OCI-LY3 (cell line): ENCODE measurements at regions not wholly inside any gene's neighbourhood (a gene's known extent, or its start where the extent isn't known, plus 50 kb on each side); places are given as distances from the start of the nearest gene placed in this dataset.

Experiments used
- H2AFZ ChIP-seq: fragments of 200-600, 300-600 bp; shearing (Covaris generic); 2 replicates; pipeline ENCODE4 v1.6.0; 2014; ENCODE audit warnings: antibody characterized with exemption, low read depth, low read length
- H3K27ac ChIP-seq: fragments of 200-600, 300-600 bp; sonication (generic); 2 replicates; pipeline ENCODE4 v1.5.1; 2014; ENCODE audit warnings: mild to moderate bottlenecking, low read length, moderate library complexity, mixed read lengths
- H3K27me3 ChIP-seq: fragments of 200-600, 300-600 bp; sonication (generic); 2 replicates; pipeline ENCODE4 v1.6.1; 2014; ENCODE audit warnings: low read depth, low read length, mixed read lengths
- H3K36me3 ChIP-seq: fragments of 200-600, 300-600 bp; sonication (generic); replicated peaks from 2 replicates; pipeline ENCODE3; 2014; ENCODE audit warnings: low read depth, low read length, mixed read lengths
- H3K4me1 ChIP-seq: fragments of 300-600, 200-600 bp; sonication (generic); 2 replicates; pipeline ENCODE4 v1.6.1; 2014; ENCODE audit warnings: low read length, mixed read lengths
- H3K4me2 ChIP-seq: fragments of 200-600, 300-600 bp; sonication (generic); 2 replicates; pipeline ENCODE4 v1.6.1; 2014; ENCODE audit warnings: low read length, mixed read lengths
- H3K4me3 ChIP-seq: fragments of 300-600, 200-600 bp; sonication (generic); 2 replicates; pipeline ENCODE4 v1.5.1; 2014; ENCODE audit warnings: antibody characterized with exemption, mild to moderate bottlenecking, low read length, moderate library complexity
- H3K79me2 ChIP-seq: fragments of 300-600, 200-600 bp; shearing (Covaris generic); 2 replicates; pipeline ENCODE4 v1.6.1; 2014; ENCODE audit warnings: mild to moderate bottlenecking, low read length, mixed read lengths
- H3K9ac ChIP-seq: fragments of 300-600, 200-600 bp; shearing (Covaris generic); 2 replicates; pipeline ENCODE4 v1.6.0; 2014; ENCODE audit warnings: mild to moderate bottlenecking, low read length, moderate library complexity
- H3K9me3 ChIP-seq: fragments of 200-600, 300-600 bp; shearing (Covaris generic); 2 replicates; pipeline ENCODE4 v1.6.1; 2014; ENCODE audit warnings: low read length, mixed read lengths; ENCODE audit not compliant: insufficient read depth
- H4K20me1 ChIP-seq: fragments of 200-600, 300-600 bp; sonication (generic); 2 replicates; pipeline ENCODE4 v1.6.1; 2016; ENCODE audit warnings: low read length, mixed read lengths; ENCODE audit not compliant: insufficient read depth
- EZH2phosphoT487 ChIP-seq: fragments of 200-600 bp; shearing (Covaris generic); IDR thresholded peaks from 2 replicates; pipeline ENCODE4 v1.6.1; 2018; ENCODE audit warnings: antibody characterized with exemption, mixed run types, low read depth
- TF ChIP-seq, protein P1 (sequence below): fragments of 200-600, 300-600 bp; sonication (generic); IDR thresholded peaks from 2 replicates; pipeline ENCODE4 v1.5.1; 2014; ENCODE audit warnings: antibody characterized with exemption, low read length, low read depth

DNA sequence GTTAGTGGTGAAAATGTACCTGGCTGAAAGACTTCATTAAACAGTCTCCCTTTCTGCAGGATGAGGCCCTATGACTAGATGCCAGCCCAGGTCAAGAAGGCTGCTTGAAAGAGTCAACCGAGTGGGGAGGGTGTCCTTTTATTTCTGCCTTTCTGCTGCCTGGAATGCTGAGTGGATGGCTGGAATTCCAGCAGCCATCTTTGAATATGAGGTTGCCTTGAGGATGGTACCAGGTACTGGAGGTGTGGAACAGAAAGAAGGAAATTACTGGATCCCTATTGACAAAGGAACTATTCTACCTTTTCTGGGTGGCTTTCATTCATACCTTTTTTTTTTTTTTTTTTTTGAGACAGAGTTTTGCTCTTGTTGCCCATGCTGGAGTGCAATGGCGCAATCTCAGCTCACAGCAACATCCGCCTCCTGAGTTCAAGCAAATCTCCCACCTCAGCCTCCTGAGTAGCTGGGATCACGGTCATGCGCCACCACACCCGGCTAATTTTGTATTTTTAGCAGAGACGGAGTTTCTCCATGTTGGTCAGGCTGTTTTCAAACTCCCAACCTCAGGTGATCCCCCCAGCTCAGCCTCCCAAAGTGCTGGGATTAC, 89.5 kb upstream of the SLC22A11 start:
- Histone ChIP-seq H2AFZ (no peak overlapping the region), H3K9me3 (no peaks in the 10 kb centered on the region), H3K27ac (no peak overlapping the region), H3K36me3 (no peaks in the 10 kb centered on the region), H3K4me2 (no peak overlapping the region), H3K79me2 (no peaks in the 10 kb centered on the region), H3K4me3 (no peak overlapping the region), H3K9ac (no peak overlapping the region), H3K4me1 (no peaks in the 10 kb centered on the region), H3K27me3 (peaks cover 33% of the 10 kb centered on the region), H4K20me1 (no peaks in the 10 kb centered on the region)
- no peak for TF ChIP-seq EZH2phosphoT487
- TF ChIP-seq, protein P1, sequence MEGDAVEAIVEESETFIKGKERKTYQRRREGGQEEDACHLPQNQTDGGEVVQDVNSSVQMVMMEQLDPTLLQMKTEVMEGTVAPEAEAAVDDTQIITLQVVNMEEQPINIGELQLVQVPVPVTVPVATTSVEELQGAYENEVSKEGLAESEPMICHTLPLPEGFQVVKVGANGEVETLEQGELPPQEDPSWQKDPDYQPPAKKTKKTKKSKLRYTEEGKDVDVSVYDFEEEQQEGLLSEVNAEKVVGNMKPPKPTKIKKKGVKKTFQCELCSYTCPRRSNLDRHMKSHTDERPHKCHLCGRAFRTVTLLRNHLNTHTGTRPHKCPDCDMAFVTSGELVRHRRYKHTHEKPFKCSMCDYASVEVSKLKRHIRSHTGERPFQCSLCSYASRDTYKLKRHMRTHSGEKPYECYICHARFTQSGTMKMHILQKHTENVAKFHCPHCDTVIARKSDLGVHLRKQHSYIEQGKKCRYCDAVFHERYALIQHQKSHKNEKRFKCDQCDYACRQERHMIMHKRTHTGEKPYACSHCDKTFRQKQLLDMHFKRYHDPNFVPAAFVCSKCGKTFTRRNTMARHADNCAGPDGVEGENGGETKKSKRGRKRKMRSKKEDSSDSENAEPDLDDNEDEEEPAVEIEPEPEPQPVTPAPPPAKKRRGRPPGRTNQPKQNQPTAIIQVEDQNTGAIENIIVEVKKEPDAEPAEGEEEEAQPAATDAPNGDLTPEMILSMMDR: no peak

DNA sequence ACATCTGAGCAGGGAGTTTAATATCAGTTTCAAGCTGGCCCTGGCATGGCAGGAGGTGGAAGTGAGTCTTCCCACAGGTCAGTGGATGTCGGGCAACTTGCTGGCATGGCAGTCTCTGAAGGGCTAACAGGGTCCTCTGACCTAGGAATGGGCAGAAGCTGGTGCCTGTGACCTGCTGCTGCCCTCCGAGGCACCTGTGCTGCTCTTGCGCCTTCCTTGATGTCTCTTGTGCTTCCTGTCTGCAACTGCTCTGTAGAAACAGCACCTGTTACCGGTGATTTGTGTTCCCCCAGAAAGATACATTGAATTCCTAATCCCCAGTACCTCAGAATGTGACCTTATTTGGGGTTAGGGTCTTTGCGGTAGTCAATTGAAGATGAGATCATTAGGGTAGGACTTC, 86.5 kb upstream of the SLC22A11 start:
- Histone ChIP-seq H2AFZ (no peak overlapping the region), H3K27ac (no peak overlapping the region), H3K4me2 (no peak overlapping the region), H3K4me1 (no peaks in the 10 kb centered on the region), H3K9ac (no peak overlapping the region), H3K79me2 (no peaks in the 10 kb centered on the region), H4K20me1 (no peaks in the 10 kb centered on the region), H3K36me3 (no peaks in the 10 kb centered on the region), H3K27me3 (peaks cover 56% of the 10 kb centered on the region), H3K9me3 (no peaks in the 10 kb centered on the region), H3K4me3 (no peak overlapping the region)
- no peak for TF ChIP-seq EZH2phosphoT487
- TF ChIP-seq, protein P1: no peak

DNA sequence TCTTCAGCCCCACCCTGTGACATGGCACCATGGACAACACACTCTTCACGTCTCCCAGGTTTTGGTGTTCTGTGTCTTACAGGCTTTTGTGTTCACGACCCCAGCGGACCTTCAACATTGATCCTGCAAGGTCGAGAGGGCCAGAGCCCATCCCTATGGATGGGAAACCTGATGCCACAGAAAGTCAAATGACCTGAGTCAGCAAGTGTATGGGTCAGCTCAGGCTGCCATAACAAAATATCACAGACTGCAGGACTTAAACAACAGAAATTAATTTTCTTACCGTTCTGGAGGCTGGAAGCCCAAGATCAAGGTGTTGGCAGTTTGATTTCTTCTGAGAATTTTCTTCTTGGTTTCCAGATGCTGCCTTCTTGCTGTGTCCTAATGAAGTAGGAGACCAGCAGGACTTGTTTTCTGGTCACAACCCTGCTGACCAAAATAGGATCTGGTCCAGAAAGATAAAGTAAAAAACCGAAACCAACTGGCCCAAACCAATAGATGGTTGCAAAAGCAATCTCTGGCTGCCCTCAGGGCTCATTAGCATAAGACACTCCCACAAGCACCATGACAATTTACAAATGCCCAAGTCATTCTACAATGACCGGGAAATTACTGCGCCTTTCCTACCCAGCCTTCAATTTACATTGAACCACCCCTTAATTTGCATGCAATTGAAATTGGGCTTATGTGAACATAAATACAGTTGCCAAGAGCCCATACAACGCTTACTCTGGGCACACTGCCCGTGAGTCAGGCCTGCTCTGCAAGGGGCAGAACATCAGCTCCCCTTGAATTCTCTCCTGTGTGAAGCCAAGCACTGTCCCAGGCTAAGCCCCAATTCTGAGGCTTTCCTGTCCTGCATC, 82.9 kb upstream of the SLC22A11 start:
- Histone ChIP-seq H2AFZ (no peak overlapping the region), H3K79me2 (no peaks in the 10 kb centered on the region), H3K4me3 (no peak overlapping the region), H3K27me3 (peaks cover 77% of the 10 kb centered on the region), H3K36me3 (no peaks in the 10 kb centered on the region), H4K20me1 (no peaks in the 10 kb centered on the region), H3K9me3 (no peaks in the 10 kb centered on the region), H3K9ac (no peak overlapping the region), H3K4me1 (no peaks in the 10 kb centered on the region), H3K4me2 (no peak overlapping the region), H3K27ac (no peak overlapping the region)
- TF ChIP-seq EZH2phosphoT487: no peak
- TF ChIP-seq, protein P1: no peak

DNA sequence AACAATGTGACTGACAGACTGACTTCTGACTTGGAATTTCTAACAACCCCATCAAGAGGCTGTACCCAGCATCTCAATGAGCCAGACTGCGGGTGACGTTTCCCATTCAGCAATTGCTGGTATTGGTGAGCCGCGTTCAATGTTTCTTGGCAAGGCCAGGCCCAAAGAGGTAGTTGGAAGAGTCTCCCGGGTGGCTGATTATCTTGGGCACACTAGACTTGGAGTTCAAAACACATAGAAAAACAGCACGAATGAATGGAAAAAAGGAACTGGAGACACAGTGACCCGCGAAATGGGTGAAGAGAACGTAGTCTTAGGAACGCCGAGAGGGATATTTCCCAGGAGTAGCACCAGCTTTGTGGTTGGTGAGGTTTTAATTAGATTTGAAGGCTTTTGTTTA, 81.1 kb upstream of the SLC22A11 start:
- Histone ChIP-seq H3K4me1 (no peaks in the 10 kb centered on the region), H3K27ac (no peak overlapping the region), H3K4me3 (no peak overlapping the region), H3K36me3 (no peaks in the 10 kb centered on the region), H3K27me3 (peaks cover 65% of the 10 kb centered on the region), H3K79me2 (no peaks in the 10 kb centered on the region), H3K9me3 (no peaks in the 10 kb centered on the region), H4K20me1 (no peaks in the 10 kb centered on the region), H3K9ac (no peak overlapping the region), H3K4me2 (no peak overlapping the region), H2AFZ (no peak overlapping the region)
- TF ChIP-seq EZH2phosphoT487: no peak
- TF ChIP-seq, protein P1: no peak
